Testis (tissue), 2 donors: ENCODE measurements at regions not wholly inside any gene's neighbourhood (a gene's known extent, or its start where the extent isn't known, plus 50 kb on each side); places are given as distances from the start of the nearest gene placed in this dataset.

Experiments
- DNase-seq: peaks from one replicate; pipeline ENCODE4 v3.0.0-alpha.2; 2019
- H3K27ac ChIP-seq, 2 donors: fragments of 200-600 bp; sonication (generic); one replicate each; pipeline ENCODE4 v1.5.1; 2019
- H3K27me3 ChIP-seq: fragments of 200-600 bp; sonication (generic); one replicate; pipeline ENCODE4 v1.5.1; 2019
- H3K36me3 ChIP-seq: fragments of 200-600 bp; sonication (generic); one replicate; pipeline ENCODE4 v1.5.1; 2017; ENCODE audit warnings: low read depth; ENCODE audit errors: missing control alignments
- H3K4me1 ChIP-seq: fragments of 200-600 bp; sonication (generic); one replicate; pipeline ENCODE4 v1.5.1; 2019
- H3K4me3 ChIP-seq, 2 donors: fragments of 200-600 bp; sonication (generic); one replicate each; pipeline ENCODE4 v1.5.1; 2017 to 2019
- H3K9me3 ChIP-seq: fragments of 200-600 bp; sonication (generic); one replicate; pipeline ENCODE4 v1.5.1; 2017
- CTCF ChIP-seq, 3 experiments: fragments of 450-650 bp in 2 of 3; fragments of 200-600 bp in 1 of 3; sonication (generic) in 1 of 3; IDR thresholded peaks; one replicate each; pipeline ENCODE4 v1.5.1; 2016 to 2019; ENCODE audit warnings: antibody characterized with exemption in 3 of 3, mild to moderate bottlenecking in 2 of 3, moderate library complexity in 1 of 3
- POLR2A ChIP-seq: fragments of 450-650 bp; IDR thresholded peaks from one replicate; pipeline ENCODE4 v1.6.1; 2017; ENCODE audit warnings: antibody characterized with exemption, mild to moderate bottlenecking, moderate library complexity
- WGBS, 2 donors: methylation state at CpG; one replicate each; pipeline ENCODE4 v1.1.5; 2018; 5-methylcytosine and 5-hydroxymethylcytosine counted together
- intact Hi-C: fragments of 100-400 bp; cut with DNase I; formaldehyde crosslinking; loops from one replicate; pipeline ENCODE4 v1.15.1; 2023; ENCODE audit warnings: low total_unique reads

GRCh38 chr16:82523815-82524214 is 103.0 kb upstream of the CDH13 start:
- no peaks in the 10 kb centered on the region for H3K4me1 ChIP-seq
- no peak overlapping the region for H3K27ac ChIP-seq
- TF ChIP-seq CTCF (IDR thresholded peaks at IDR 0.05) (no peak), POLR2A (no peak)
- WGBS, 2 donors = 50 to 83% methylated on average over 1 of the region's 1 CpG
- H3K9me3 ChIP-seq = no peaks in the 10 kb centered on the region
- no peaks in the 10 kb centered on the region for H3K36me3 ChIP-seq
- DNase-seq = no peak
- H3K4me3 ChIP-seq = no peak overlapping the region
- intact Hi-C loops = no loop called here
- no peaks in the 10 kb centered on the region for H3K27me3 ChIP-seq

- no peak for DNase-seq
- no peak overlapping the region for H3K4me3 ChIP-seq
- H3K4me1 ChIP-seq = no peaks in the 10 kb centered on the region
- intact Hi-C loops = no loop called here
- TF ChIP-seq CTCF (IDR thresholded peaks at IDR 0.05) = no peak
- TF ChIP-seq POLR2A = no peak
- no peaks in the 10 kb centered on the region for H3K36me3 ChIP-seq
- no peaks in the 10 kb centered on the region for H3K9me3 ChIP-seq
- H3K27me3 ChIP-seq = no peaks in the 10 kb centered on the region
- no peak overlapping the region for H3K27ac ChIP-seq
- 55 to 61% methylated on average over 6 of the region's 6 CpGs for WGBS, 2 donors
These were observed 104.7 kb upstream of the CDH13 start for GRCh38 chr16:82522026-82522425.

GRCh38 chr16:82518811-82519210 is 108.0 kb upstream of the CDH13 start:
- no peaks in the 10 kb centered on the region for H3K4me1 ChIP-seq
- no peaks in the 10 kb centered on the region for H3K9me3 ChIP-seq
- no peaks in the 10 kb centered on the region for H3K27me3 ChIP-seq
- no peak overlapping the region for H3K27ac ChIP-seq
- no peak for TF ChIP-seq POLR2A
- TF ChIP-seq CTCF (IDR thresholded peaks at IDR 0.05) = no peak
- H3K4me3 ChIP-seq = no peak overlapping the region
- intact Hi-C loops = no loop called here
- WGBS, 2 donors = 79 to 87% methylated on average over 2 of the region's 2 CpGs
- H3K36me3 ChIP-seq = no peaks in the 10 kb centered on the region
- no peak for DNase-seq

- Histone ChIP-seq H3K27me3 (no peaks in the 10 kb centered on the region), H3K36me3 (no peaks in the 10 kb centered on the region), H3K9me3 (no peaks in the 10 kb centered on the region), H3K4me3 (no peak overlapping the region), H3K4me1 (no peaks in the 10 kb centered on the region), H3K27ac (no peak overlapping the region)
- no peak for TF ChIP-seq CTCF (IDR thresholded peaks at IDR 0.05)
- TF ChIP-seq POLR2A = no peak
- intact Hi-C loops = no loop called here
- DNase-seq = no peak
- 82% methylated on average over 4 of the region's 4 CpGs for WGBS, 2 donors
These were observed 112.5 kb upstream of the CDH13 start for GRCh38 chr16:82514262-82514661.

GRCh38 chr16:82510789-82511305 is 115.9 kb upstream of the CDH13 start:
- Histone ChIP-seq H3K27me3 (no peaks in the 10 kb centered on the region), H3K4me3 (no peak overlapping the region), H3K9me3 (no peaks in the 10 kb centered on the region), H3K4me1 (no peaks in the 10 kb centered on the region), H3K36me3 (no peaks in the 10 kb centered on the region), H3K27ac (no peak overlapping the region)
- intact Hi-C loops = no loop called here
- TF ChIP-seq CTCF (IDR thresholded peaks at IDR 0.05) (no peak), POLR2A (no peak)
- no peak for DNase-seq
- 83 to 86% methylated on average over 2 of the region's 2 CpGs for WGBS, 2 donors
